GM21526 (cell line): ENCODE measurements at regions not wholly inside any gene's neighbourhood (a gene's known extent, or its start where the extent isn't known, plus 50 kb on each side); places are given as distances from the start of the nearest gene placed in this dataset.

ENCODE experiments used
- ATAC-seq: cut with Tn5 transposase; IDR thresholded peaks from one replicate; pipeline ENCODE4 v1.9.1; 2021; ENCODE audit warnings: moderate library complexity; ENCODE audit not compliant: unreplicated experiment, low FRiP score

DNA sequence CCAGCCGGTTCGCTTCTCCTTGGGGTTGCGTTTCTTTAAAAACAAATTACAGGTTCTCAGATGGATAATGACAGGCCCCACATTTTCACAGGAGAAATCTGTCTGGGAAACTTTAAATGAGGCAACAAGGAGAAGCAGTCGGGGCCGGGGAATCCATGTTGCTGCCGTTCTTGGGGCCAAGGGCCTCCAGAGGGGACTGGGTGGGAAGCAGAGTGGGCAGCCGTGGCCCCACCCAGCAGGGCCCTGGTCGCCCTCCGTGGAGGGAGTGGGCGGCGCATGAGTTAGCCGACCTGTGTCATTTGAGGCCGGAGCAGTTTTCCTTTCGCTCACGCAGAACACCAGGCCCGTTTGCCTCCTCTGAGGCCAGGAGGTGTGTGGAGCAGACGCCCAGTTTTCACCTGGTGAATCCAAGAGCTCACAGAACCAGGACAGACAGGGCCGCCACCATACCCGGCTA lies 207.7 kb upstream of the CIBAR2 start:
- no peak for ATAC-seq

DNA sequence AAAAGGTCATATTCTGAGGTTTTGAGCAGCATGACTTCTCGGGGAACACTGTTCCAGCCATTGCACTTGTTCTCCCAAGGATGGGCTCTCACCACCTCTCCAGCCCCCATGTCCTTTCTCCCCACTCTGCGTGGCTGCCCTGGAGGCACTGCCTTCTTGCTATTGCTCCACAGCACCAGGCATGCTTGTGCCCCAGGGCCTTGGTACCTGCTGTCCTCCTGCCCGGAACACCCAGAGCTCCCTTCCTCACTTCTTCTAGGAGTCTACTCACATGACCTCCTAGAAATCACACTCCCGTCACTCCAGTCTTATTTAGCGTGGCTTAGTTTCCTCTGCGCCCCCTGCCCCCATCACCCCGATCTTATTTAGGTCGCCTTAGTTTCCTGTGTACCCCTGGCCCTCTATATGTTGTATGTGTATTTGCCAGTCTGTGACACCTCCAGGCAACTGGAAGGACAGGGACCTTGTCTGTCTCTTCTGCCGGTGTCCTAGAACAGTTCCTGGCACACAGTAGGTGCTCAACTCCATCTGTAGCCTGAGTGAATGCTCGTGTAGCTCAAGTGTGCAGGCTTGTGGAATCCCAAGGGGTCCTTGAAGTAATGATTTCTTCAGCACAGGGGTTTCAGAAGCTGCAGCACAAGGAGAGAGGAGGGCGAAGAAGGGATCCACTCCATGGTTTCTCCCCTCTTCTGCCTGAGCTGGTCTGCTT lies 208.6 kb upstream of the CIBAR2 start:
- no peak for ATAC-seq

DNA sequence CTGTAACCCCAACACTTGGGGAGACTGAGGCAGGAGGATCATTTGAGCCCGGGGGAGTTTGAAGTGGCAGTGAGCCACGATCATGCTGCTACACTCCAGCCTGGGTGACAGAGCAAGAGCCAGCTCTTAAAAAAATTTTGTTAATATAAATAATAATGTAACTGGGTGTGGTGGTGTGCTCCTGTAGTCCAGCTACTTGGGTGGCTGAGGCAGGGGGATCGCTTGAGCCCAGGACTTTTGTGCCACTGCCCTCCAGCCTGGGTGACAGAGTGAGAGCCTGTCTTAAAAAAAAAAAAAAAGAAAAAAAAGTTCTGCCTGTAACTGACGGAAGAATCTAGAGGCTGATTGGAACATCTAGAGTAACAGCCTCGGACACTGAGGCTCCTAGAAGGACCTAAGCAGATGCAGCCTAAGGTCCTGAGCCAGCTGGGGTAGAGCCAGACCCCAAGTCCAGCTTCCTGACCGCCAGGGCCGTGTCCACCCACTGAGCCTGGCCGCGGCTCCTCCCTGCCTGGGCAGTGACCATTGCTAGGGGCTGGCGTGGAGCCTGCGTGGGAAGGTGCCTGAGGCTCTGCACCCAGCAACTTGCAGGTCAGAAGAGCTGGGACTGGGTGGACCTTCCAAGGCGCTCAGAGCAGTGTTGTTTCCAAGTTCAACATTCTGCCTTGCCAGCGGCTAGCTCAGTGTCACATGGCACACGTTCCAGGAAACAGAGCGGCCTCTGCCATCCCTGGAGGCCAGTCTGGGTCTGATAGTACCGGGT lies 209.4 kb upstream of the CIBAR2 start:
- no peak for ATAC-seq

DNA sequence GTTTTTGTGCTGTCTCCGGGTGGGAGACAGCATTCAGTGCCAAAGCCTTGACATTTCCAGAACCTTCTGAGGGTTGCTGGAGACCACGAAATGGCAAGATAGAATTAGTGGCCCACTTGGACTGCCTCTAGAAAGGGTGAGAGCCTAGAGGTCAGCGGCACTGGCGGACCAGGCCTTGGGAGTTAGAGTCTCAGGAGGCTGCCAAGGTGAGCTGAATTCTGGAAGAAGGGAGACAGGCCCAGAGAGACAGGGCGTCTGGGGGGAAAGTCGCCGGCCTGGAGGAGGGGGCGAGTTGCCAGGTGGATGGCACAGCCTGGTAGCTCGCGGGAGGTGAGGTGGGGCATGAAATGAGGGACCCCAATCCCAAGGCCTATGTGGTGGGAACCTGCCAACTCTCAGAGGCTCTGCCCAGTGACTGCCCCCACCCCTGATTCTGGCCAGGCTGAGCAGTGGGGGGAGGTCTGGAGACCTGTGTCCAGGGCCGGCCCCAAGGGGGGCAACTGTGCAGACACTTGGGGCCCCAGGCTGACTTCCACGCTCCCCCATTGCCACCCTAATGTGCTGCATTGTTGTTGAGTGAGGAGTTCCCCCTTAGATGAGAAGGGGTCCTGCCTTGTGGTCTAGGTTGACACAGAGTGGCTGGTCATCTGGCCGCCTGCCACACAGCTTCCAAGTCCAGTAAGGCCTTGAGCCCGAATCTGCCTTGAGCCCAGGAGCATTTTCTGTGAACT lies 211.1 kb upstream of the CIBAR2 start:
- ATAC-seq = no peak

DNA sequence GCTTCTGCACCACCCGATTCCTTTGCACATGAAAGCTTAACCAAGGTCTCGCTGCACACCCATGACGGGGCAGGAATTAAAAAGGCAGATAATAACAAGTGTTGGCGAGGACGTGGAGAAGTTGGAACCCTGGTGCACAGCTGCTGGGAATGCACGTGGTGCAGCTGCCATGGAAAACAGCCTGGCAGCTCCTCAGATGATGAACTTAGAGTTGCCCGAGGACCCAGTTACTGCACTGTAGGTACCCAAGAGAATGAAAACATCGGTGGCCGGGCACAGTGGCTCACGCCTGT lies 211.6 kb upstream of the CIBAR2 start:
- ATAC-seq = no peak

DNA sequence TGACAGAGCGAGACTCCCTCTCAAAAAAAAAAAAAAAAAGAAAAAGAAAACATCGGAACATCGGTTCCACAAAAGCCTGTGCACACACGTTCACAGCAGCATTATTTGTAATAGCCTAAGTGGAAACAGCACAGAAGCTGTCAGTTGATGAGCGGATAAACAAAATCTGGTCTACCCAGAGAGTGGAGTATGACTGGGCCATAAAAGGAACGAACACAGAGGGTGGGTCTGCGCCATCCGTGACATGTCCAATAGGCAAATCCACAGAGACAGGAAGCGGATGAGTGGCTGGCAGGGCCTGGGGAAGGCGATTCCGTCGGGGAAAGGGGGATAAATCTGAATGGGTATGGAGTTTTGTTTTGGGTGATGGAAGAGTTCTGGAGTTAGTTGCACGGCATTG lies 212.2 kb upstream of the CIBAR2 start:
- no peak for ATAC-seq

DNA sequence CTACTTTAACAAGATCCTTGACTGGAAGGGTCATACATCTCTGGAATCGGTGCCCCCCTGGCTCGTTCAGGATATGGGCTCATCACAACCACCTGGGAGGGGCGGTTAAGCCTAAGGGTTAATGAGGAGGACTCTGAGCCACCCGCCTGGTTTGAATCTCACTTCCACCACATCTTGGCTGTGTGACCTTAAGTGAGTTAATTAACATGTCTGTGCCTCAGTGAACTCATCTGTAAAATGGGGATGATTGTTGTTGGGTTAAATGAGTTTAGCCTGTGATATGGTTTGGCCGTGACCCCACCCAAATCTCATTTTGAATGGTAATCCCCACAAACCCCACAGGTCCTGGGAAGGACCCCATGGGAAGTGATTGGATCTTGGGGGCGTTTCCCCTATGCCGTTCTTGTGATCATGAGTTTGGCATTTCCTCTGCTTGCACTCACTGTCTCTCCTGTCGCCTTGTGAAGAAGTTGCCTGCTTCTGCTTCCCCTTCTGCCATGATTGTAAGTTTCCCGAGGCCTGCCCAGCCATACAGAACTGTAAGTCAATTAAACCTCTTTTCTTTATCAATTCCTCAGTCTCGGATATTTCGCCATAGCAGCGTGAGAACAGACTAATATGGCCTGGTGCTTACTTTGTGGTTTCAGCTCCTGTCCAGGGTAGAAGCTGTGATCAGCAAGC lies 214.0 kb upstream of the CIBAR2 start:
- no peak for ATAC-seq

DNA sequence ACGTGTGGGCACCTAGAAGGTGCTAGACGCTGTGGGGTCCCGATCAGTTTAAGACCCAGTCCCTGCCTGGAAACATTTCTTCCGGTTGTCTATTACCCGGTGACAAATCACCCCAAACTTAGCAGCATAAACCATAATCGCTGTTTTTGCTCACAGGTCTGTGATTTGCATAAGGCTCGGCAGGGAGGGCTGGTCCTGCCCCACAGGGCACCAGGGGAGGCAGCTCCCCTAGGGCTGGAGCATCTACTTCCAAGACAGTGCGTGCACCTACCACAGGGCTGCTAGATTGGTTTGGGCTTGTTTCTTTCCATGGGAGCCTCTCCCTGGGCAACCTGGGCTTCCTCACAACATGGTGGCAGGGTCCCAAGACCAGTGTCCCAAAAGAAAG lies 214.5 kb upstream of the CIBAR2 start:
- no peak for ATAC-seq

DNA sequence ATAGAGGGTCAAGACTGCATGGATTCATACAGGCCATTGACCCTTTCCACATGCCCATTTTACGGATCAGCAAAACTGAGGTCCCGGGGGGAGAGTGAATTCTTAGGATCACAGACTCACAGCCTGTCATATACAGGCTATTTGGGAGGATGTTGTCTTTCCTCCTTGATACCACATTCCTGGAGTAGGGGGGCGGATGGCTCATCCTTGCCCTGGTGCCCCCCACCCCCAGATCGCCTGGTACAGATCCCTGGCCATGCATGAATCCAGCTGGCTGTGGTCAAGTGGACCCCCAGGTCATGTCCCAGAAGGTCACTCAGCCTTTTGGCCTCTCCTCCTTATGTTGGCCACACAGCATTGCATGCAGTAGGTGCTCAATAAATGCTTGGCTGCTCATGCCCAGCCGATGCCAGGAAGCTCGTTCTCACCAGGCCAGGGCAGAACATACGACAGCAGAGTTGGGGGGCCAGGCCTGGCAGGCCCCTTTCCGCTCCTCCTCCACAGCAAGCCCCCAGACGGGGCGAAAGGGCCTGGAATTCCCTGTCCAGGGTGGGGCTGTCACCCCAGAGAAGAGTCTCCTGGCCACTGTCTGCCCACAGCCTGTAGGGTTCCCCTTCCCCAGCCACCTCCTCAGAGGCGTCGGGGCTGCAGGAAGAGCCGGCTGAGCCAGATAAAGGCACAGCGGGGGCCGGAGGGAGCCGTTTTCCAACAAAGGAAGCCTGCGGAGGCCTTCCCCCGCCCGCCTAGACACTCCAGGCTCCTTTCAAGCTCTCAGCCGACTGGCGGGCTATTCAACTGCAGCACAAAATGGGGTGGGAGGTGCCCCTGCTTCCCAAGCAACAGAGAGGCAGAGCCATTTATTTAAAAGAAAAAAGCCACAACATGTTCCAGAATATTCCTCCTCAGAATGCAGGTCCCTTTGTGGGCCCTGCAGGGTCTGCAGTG lies 215.7 kb upstream of the CIBAR2 start:
- ATAC-seq = no peak

DNA sequence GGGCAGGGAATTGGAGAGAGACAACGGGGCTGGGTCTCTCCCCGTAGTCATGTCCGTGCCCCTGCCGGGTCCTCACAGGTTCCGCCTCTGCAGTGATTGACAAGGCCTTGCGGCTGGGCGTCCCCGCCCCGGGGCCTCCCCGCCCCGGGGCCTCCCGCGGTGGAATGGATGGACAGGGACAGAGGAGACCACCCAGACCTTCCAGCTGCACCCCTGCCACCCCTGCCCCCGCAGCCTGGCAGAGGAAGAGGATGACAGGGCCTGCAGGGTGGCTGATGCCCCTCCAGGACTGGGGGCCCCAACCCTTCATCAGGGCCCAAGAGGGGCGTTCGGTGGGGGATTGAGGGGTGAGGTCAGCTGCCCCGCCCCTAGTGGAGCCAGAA lies 216.4 kb upstream of the CIBAR2 start:
- no peak for ATAC-seq

DNA sequence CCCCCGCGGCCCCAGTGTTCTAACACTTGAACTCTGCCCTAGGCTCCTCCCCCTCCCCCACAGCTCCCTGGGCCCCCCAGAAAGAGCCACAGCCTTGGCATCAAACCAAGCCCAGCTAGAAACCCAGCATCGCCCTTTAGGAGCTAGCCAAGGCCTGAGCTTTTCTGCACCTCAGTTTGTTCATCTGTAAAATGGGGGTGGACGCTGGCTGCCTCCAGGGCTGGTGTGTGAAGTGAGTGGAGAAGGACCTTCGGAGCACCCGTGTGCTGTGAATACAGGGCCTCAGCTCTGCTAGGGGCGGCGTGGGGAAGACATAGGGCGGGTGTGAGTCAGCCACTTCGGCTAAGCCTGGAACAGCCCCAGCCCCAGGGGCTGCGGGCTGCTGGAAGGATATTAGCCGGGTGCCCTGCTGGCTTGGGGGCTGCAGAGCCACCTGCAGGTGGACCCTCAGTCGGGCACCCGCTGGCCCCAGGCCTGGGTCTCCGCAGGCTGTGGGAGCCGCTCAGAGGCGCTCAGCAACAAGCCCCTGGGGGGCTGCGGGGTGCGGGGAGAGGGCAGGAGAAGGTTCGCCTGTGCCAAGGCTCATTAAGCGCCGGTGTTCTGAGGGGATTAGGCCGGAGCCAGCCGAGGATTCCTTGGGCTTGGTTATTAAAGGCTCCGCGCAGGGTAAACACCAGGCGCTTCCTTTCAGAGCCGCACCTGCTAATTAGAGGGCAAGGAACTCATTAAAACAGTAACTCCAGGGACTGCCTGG lies 217.0 kb upstream of the CIBAR2 start:
- ATAC-seq = no peak

DNA sequence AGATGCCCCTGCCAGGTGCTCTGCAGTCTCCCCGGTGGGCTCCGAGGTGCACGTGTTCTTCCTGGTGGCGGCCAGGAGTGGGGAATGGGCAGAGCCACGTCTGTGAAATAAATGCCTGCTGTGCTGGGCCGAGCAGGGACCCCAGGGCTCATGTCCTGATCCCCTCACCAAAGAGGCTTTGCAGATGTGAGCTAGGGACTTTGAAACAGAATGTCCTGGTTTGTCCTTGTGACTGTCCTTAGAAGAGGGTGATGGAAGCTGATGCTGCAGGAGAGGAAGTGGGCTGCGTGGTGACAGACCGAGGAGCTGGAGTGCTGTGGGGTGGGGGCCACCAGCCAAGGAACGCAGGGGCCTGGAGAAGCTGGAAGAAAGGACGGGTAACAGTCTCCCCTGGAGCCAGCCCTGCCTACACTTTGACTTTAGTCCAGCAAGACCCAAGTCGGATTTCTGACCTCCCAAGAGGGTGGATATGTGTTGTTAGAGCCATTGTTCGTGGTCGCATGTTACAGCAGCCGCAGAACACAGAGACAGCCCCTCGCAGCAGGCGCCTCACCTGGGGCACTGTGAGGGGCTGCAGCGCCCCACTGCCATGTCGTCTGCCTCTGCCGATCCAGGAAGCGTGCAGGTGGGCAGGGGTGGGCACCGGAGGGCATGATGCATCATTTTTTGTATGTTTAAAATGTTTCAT lies 217.9 kb upstream of the CIBAR2 start:
- no peak for ATAC-seq

DNA sequence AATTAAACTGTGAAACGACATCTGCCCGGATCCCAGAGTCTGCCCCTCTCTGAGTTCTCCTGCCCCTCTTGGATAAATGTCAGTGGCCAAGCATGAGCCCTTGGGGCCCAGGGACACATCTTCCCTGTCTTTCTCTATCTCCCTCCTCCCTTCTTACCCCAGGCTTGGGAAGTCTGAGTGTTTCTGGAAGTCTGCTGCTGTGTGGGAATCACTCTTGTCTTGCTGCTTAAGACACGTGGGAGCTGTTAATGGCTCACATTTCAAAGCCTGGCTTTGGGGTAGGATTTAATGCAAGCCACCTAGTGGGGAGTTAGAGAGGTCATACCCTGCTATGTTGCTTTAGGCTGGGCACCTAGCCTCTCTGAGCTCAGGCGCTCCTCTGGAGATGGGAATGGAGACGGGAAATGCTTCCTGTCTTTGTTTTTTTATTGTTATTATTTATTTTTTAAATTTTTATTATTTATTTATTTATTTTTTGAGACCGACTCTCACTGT lies 218.5 kb upstream of the CIBAR2 start:
- ATAC-seq = no peak

DNA sequence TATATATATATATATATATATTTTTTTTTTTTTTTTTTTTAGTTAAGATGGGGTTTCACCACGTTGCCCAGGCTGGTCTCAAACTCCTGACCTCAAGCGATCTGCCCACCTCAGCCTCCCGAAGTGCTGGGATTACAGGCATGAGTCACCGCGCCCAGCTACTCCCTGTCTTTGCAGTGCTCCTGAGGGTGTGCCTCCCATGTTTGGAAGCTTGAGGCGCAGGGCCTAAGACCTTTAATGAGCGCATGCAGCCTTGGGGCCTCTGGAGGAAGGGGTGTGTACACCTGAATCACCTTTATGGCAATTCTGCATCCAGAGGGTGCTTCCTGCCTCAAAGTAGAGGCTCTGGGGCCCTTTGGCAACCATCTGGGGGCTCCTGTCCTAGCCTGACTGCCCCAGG lies 219.4 kb upstream of the CIBAR2 start:
- ATAC-seq = no peak

DNA sequence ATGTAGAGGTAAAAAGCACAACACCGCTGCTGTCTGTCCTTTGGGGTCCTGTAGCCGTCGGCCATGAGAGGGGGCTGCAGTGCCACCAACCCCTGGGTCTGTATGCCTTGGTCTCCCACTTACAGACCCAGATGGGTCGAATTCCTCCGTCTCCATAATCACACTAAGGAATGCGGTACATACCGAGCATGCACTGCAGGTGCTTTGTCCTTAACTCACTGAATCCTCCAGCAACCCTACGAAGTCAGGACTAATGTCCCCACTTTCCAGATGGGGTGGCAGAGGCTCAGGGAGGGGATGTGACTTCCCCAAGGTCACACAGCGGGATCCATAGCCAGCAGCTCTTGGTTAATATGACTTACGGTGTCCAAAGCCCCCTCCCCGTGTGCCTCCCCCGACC lies 219.9 kb upstream of the CIBAR2 start:
- ATAC-seq = no peak

DNA sequence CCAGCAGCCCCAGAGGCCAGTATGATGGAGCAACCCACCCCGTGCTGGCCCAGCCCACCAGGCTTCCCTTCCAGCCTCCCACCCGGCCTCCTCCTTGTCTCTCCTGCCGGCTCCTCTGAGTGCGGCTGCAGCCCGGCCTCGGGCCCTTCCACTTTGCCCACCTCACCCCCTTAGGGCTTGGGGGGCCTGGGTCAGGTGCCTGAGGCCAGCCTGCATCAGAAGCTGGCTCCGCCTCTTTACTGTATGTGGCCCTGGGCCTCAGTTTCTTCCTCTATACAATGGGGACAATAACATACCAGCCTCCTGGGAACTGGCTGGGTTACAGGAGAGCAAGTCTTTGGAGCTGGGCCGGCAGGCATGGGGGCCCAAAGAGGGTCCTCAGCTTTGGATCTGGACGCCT lies 221.1 kb upstream of the CIBAR2 start:
- no peak for ATAC-seq

DNA sequence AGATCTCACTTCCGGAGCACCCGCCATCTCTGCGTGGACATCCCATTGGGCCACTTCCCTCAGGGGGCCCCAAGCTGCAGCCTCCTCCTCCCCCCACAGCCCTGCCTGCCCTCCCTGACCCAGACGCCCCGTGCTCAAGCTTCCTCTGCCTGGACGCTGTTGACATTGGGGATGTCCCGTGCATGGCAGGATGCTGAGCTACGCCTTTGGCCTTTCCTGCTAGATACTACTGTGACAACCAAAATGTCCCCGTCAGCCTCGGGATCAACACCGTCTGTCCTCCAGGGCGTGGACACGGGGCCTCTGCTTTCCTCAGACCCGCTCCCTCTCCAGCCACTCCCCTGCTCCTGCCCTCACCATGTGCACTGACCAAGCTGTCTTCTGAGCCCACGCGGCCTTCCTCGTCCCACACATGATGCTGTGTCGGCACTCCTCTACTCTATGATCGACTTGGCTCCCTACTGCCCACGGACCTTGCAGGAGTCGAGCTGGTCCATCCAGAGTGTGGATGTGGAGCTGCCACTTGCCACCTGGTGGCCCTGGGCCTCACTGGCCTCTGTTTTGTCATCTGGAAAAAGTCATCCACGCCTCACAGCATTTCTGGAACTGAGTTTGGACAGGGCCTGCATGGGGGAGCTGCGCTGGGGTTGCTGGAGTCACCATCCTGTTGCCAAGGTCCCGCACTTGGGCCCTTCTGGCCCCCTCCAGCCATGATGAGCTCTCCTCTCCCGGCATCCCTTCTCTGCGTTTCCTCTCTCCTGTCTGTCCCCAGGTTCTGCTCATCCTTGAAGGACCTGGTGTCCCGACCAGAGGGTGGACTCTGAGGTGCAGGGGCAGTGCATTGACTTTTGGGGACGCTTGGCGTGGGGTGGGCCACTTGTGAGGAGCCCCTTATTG lies 221.7 kb upstream of the CIBAR2 start:
- ATAC-seq = no peak
